ENCODE measurements at regions not wholly inside any gene's neighbourhood (a gene's known extent, or its start where the extent isn't known, plus 50 kb on each side); places are given as distances from the start of the nearest gene placed in this dataset.
"Not testable (repeated sequence)": the region's sequence is repeated elsewhere in the genome, so short reads cannot be mapped to it uniquely, and the experiment has no call there.

DNA sequence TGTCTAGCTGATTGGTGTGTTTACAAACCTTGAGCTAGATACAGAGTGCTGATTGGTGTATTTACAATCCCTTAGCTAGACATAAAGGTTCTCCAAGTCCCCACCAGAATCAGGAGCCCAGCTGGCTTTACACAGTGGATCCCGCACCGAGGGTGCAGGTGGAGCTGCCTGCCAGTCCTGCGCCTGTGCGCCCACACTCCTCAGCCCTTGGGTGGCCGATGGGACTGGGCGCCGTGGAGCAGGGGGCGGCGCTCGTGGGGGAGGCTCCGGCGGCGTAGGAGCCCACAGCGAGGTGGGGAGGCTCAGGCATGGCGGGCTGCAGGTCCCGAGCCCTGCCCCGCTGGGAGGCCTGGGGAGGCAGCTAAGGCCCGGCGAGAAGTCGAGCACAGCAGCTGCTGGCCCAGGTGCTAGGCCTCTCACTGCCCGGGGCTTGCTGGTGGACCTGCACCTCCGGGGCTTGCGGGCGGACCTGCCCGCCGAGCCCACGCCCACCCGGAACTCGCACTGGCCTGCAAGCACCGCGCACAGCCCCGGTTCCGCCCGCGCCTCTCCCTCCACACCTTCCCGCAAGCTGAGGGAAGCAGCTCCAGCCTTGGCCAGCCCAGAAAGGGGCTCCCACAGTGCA is 51.0 kb upstream of the CDYL start:
- not testable (repeated sequence) for ATAC-seq

DNA sequence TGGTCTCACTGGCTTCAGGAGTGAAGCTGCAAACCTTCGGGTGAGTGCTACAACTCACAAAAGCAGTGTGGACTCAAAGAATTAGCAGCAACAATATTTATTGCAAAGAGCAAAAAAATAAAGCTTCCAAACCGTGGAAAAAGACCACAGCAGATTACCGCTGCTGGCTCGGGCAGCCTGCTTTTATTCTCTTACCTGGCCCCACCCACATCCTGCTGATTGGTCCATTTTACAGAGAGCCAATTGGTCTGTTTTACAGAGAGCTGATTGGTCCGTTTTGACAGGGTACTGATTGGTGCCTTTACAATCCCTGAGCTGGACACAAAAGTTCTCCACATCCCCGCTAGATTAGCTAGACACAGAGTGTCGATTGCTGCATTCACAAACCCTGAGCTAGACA is 51.5 kb upstream of the CDYL start:
- not testable (repeated sequence) for ATAC-seq

DNA sequence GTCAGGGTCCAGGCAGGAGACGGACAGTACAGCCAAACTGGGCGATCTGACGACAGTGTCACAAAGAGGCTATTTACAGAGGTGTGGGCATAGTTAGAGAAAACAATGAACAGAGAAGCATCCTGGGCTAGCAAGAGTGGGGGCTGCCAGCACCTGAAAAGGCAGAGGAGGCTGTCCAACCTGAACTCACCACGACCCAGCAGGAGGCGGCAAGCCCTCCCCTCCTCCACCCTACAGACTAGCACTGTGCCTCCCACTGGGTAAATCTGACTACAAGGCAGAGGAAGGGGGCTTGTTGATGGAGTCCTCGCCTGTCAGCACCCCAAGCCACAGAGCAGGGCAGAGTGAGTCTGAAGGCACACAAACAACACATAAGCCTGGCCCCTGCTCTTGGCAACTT is 52.8 kb upstream of the CDYL start:
- no peak for ATAC-seq

DNA sequence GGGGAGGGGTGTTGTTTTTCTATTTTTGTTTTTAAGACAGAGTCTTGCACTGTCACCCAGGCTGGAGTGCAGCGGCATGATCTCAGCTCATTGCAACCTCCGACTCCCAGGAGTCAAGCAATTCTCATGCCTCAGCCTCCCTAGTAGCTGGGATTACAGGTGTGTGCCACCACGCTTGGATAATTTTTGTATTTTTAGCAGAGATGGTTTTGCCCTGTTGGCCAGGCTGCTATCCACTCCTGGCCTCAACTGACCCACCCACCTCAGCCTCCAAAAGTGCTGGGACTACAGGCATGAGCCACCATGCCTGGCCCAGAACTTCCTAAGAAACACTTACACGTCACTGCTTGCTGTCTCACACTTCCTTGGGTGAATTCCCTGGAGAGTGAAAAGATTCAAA is 54.8 kb upstream of the CDYL start:
- ATAC-seq = not testable (repeated sequence)

DNA sequence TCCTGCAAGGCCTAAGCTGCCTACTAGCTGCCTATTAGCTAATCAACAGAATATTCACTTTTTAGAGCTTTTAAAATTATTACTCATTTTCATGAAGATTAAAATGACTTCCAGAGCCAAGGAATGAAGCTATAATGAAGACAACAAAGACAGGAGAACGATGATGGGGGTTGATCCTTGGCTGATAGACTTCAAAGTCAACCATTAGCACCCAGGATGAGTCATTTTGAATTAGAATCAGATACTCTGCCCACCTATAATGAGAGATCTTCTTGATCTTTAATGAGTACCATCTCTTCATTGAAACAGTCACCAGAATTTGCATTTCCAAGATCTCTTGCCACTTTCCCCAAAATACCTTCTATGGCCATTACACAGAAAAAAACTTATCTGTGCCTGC is 56.7 kb upstream of the CDYL start:
- ATAC-seq = no peak

DNA sequence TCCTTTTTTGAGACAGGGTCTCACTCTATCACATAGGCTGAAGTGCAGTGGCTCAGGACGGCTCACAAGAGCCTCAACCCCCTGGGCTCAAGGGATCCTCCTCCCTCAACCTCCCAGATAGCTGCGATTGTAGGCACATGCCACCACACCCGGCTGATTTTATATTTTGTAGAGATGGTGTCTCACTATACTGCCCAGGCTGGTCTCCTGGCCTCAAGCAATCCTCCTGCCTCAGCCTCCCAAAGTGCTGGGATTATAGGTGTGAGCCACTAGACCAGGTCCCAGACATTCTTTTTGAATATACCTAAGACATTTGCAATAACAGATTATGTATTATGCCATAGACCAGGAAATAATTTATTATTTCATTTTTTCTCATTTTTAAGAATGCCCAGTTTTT is 58.3 kb upstream of the CDYL start:
- no peak for ATAC-seq

DNA sequence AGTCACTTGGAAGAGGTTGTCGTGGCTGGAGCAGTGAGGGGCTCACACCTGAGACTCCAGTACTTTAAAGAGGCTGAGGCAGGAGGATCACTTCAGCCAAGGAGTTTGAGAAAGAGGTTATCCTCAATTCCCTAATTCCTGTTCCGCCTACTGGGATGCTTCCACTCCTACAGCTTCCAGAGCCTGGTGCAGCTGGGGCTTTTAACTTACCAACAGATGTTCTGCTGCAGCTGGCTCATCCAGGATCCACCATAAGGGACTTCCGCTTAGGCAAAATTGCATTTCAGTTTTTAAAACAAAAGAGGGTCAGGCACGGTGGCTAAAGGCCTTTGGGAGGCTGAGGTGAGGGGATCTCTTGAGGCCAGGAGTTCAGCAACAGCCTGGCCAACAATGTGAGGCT is 59.1 kb upstream of the CDYL start:
- no peak for ATAC-seq

DNA sequence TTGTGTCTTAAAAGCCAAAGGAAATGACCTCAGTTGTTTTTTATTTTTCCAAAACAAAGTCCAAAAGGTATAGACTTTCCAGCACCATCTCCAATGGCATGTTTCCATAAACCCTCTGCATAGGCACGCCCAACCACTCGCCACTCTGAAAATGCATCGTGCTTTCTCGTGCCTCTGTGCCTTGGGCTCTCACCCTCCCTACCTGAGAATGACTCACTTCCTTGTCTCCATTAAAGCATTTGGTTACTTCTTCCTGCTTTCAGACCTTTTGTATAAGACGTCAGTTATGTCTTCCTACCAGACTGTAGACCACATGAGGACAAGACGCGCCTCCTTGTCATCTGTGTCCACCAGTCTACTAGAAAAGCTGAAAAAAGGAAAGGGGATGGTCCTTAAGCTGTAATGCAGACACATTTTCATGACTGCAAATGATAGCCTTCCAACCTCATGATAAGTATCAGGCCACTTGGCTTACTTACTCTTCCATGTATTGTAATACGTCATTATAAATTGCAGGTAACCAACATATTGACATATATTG is 61.2 kb upstream of the CDYL start:
- ATAC-seq = peak; percentile 84

DNA sequence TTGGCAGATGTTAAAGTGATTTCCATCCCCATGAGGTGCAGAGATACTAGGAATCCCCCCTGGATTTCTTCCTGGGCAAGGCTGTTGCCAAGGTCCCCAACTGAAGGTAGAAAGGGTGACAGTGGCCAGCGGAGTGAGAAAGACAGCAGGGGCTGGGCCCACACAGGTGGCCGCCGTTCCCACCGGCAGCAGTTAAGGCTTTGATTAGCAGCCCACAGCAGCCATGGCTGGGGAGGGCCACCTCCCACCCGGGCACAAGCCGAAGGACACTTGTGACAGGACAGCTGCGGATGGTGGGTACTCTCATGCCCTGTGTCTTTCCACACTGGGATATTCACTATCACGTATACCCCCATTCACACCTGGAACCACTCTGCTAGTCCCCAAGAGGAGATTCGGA is 63.9 kb upstream of the CDYL start:
- no peak for ATAC-seq

DNA sequence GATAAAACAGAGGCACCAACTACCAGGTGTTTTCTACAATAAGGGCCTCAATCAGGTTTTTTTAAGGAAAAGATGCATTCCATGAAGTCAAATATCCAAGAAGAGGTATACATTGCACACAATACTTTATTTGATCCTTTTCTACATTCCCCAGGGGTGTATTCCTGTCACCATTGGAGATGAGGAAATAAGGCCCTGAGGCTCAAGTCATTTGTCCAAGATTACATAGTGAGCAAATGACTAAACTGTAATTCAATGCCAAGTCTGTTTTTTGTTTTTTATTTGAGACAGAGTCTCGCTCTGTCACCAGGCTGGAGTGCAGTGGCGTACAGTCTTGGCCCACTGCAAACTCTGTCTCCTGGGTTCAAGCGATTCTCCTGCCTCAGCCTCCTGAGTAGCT is 69.2 kb upstream of the CDYL start:
- no peak for ATAC-seq

DNA sequence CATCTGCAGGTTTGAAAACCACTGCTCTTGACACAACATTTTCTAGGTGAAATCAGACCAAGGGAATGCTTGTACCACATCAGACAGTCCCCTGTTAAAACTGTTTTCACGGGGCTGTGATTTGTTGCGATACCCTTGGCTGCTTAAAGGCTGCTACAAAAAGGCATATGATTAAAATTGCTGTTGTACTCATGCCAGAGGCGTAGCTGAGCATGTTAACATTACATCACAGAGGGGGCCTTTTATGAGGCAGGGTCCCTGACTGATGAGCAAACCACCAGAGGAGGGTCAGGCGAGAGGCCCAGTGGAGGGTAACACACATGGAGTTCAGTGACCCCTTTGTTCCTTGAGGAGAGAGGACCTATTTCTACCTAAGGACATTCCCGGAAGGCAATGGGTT is 70.4 kb upstream of the CDYL start:
- ATAC-seq = no peak

DNA sequence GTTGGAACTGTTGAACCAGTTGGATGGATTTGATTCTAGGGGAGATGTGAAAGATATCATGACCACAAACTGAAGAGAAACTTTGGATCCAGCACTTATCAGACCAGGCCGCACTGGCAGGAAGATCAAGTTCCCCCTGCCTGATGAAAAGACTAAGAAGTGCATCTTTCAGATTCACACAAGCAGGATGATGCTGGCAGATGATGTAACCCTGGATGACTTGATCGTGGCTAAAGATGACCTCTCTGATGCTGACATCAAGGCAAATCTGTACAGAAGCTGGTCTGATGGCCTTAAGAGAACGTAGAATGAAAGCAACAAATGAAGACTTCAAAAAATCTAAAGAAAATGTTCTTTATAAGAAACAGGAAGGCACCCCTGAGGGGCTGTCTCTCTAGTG is 72.8 kb upstream of the CDYL start:
- no peak for ATAC-seq

DNA sequence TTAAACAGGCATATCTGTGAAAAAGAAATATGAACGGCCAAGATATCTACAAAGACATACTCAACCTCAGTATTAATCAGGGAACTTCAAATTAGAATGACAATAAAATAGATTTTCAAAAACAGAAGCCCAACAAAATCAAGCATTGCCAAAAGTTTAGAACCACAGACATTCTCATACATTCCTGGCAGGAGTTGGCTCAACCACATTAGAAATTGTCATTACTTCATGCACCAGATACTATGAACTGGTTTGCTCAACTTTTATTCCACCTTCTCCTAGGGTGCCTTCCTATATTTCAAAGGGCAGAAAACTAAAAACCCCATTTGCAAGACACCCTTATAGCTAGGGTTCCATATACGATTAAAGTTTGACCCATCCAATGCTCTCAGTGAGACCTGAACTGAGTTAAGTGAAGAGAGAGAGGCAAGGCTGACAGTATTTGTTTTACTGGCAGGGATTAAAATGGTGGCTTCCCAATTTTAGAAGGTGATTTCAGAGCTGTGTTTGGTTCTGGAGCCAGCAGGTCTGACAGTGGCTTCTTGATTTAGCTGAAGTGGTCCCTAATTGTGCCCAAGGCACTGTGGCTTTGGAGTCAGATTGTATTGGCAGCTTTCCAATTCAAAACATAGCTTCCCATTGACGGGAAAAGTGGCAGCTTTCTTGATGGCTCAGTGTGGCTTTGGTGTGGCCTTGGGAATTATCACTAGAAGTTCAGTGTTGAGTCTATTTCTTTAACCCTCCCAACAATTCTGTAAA is 77.1 kb upstream of the CDYL start:
- ATAC-seq = no peak

DNA sequence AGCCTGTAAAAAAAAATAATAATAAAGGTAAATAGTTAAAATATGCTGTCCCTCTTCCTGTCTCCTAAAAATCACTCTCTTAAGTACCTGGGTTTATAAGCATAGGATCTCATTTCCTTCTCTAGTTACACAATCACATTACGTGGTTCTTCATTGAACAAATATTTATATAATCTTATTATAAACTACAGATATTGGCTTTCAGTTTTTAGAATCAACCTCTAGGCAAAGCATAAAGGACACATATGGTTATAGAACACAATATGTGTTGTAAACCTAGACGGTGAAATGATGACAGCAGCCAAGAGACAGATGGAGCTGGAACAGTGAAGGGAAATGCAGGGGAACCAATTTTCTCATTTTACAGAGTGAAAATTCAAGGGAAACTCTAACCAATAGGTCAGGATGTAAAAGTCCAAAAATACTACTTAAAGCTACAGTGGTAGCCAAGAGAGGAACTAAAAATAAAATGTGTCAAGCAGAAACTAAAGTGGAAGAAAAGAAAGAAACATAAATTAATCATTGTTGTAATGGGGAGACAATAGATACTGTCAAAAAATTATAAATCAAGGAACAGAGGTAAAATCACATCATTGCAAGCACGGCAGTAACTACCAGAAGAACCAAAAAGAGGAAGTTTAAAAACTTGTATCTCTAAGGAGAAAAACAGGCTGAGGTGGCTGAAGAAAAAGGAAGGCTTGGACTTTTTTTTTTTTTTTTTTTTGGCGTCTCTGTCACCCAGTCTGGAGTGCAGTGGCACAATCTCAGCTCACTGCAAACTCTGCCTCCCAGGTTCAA is 82.8 kb upstream of the CDYL start:
- ATAC-seq = no peak

DNA sequence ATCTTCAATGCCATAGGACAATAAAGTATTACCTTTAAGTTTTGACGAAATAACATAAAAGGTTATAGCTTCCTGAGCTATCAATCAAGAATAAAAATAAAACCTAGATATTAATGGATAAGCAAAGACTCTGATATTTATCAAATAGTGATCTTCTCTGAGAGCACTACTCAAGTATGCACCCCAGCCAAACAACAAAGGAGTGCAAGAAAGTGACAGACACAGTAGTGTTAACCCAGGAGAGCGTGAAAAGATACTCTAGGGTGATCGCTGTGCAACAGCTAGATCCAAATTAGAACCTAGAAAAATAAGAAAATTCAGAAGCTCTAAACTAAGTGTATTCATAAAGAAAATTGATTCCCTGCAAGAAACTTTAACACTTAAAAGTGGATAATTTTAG is 83.5 kb upstream of the CDYL start:
- ATAC-seq = no peak

DNA sequence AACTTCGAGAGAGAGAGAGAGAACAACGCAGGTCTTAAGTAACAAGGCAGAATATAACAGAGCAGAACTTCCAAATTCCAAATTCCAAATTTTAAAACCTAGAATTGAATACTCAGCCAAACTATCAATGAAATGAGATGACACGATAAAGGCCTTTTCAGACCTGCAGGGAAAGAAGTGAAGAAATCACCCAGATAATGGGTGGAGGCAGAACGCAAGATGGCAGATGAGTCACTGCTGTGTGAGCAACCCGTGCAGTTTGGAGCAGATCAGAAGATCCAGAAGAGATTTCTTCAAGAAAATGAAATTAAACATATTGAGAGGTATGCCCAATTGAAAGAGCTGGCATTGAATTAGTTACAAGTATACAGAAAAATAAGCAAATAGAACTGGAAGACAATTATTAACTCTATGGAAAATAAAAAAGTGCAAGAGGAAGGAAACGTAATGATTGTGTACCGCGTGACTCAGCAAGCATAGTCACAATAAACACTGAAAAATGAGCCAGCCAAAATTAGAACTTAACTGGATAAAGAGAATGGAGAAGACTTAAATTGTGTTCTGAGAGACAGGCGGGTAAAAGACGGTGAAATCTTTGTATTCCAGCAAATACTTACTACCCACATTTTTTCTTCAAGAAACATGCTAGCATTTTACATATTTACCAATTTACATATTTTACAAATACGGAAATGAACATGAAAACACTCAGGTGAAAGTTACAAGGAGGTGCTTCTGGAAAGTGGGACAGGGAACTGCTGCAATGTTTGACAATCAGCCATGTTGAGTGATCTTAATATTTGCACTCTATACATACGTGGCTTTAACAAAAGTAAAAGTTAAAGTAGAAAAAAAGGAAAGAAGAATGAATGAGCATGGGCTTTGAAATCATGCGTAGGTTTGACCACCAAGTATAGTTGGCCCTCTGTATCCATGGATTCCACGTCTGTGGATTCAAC is 87.9 kb upstream of the CDYL start:
- peak; percentile 88 for ATAC-seq

DNA sequence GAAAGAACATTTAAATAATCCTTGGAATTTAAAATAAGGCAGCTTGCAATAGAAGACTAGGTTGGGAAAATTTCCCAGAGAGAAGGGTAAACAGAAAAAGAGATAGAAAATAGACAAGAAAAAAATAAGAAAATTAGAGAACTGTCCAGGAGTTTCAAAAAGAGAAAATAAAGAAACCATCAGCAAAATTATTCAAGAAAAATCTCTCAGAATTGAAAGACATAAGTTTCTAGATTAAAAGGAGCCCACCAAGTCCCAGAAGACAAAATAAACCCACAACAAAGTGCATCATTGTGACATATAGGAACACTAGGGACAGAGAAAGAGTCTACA is 88.6 kb upstream of the CDYL start:
- ATAC-seq = no peak

DNA sequence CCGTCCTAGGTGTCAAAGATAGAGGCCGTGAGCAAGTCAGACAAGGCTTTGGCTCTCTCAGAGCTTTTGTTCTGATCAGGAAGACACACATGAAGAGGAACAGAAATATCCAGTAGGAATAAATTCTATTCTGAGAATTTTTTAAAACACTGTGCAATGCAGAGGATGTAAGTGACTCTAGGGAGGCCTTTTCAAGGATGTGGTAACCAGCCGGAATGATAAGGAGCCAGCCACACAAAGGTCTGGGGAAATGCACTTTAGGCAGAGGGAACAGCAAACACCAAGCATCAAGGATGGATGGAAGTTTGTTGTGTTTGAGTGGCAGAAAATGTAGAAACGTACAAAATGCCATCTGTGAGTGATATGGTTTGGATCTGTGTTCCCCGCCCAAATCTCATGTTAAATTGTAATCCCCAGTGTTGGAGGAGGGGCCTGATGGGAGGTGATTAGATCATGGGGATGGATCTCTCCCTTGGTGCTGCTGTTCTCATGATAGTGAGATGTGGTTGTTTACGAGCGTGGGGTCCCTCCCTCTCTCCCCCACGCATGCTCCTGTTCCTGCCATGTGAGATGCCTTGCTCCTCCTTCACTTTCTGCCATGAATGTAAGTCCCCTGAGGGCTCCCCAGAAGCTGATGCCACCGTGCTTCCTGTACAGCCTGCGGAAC is 93.6 kb upstream of the CDYL start:
- no peak for ATAC-seq

DNA sequence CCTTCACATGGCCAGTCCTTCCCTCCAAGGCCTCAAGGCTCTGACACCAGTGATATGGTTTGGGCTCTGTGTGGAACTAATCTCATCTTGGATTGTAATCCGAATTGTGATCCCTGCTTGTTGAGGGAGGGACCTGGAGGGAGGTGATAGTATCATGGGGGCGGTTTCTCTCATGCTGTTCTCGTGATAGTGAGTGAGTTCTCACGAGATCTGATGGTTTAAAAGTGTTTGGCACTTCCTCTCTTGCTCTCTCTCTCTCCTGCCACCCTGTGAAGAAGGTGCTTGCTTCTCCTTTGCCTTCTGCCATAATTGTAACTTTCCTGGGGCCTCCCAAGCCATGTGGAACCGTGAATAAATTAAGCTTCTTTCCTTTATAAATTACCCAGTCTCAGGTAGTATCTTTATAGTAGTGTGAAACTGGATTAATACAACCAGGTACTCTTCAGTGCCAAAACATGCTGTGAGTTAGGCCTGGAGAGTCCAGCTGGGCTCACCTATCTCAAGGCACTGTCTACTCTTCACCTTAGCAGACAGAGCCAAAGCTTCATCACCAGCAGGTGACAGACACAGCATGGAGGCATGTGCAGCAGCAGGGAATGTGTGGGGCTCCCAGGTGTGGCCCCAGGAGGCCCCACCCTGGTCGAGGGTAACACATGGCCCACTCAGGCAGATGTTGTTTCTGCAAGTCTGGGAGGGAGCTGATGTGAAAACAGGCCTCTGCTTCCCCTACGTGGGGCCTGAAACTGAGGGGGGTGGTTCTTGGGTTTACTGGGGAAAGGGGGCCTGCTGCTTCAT is 97.5 kb upstream of the CDYL start:
- ATAC-seq = no peak

DNA sequence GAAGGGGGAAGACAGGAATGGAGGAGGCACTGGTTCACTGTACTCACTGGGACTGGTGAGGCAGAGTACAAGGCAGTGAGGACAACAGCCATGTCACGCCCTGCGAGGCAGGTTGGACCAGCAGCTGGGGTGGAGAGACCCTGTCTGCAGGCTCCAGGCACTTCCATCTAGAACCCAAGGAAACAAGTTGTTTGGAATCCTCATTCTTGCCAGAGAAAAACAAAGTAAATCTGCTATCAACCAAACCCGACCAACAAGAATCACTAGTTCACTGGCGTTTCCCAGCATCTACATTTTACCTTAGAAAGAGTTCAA is 98.5 kb upstream of the CDYL start:
- no peak for ATAC-seq

Data from esophagus mucosa (tissue), 1 donor.